AG04450 (cell line): ENCODE measurements at regions not wholly inside any gene's neighbourhood (a gene's known extent, or its start where the extent isn't known, plus 50 kb on each side); places are given as distances from the start of the nearest gene placed in this dataset.

Source experiments
- CTCF ChIA-PET: fragments of 300-600, 350-600 bp; formaldehyde crosslinking; extraction: SDS; loops from one replicate; lab custom pipeline; 2022; ENCODE audit warnings: antibody characterized with exemption, inconsistent platforms; lab: Charles Lee
- POLR2A ChIA-PET: fragments of 350-600 bp; formaldehyde crosslinking; extraction: SDS; loops from one replicate; lab custom pipeline; 2021; ENCODE audit warnings: antibody characterized with exemption, inconsistent platforms; lab: Yijun Ruan, JAX
- DNase-seq: peaks from one replicate; pipeline ENCODE4 v3.0.0-alpha.2; 2011; ENCODE audit warnings: low read depth, low spot score
- H3K27ac ChIP-seq: one replicate; pipeline ENCODE4 v1.5.1; 2012; ENCODE audit warnings: low read depth, low read length, control low read depth
- H3K27me3 ChIP-seq: one replicate; pipeline ENCODE4 v1.6.0; 2012; ENCODE audit warnings: low read length; ENCODE audit not compliant: control insufficient read depth, insufficient read depth
- H3K4me3 ChIP-seq: 2 replicates; pipeline ENCODE4 v1.5.1; 2011; ENCODE audit warnings: mild to moderate bottlenecking, low read depth, low read length, control low read depth
- H3K9me3 ChIP-seq: 2 replicates; pipeline ENCODE4 v1.5.1; 2012; ENCODE audit warnings: low read length; ENCODE audit not compliant: control insufficient read depth, insufficient read depth
- CTCF ChIP-seq: IDR thresholded peaks from 2 replicates; pipeline ENCODE4 v1.5.1; 2011; ENCODE audit warnings: low read depth, low read length, control low read depth, inconsistent platforms

GRCh38 chr10:32155075-32155516 is 98.9 kb upstream of the KIF5B start:
- Histone ChIP-seq H3K27me3 (no peaks in the 10 kb centered on the region), H3K27ac (no peak overlapping the region), H3K4me3 (no peak overlapping the region), H3K9me3 (no peaks in the 10 kb centered on the region)
- POLR2A ChIA-PET: no interaction called here
- DNase-seq: no peak
- CTCF ChIA-PET: interaction anchor here (0.7 kb wide), 1 partner anchor 1565 kb away, joined by 3 read pairs; no protein-coding TSS in a partner anchor
- TF ChIP-seq CTCF: no peak

- no peak for DNase-seq
- H3K27me3 ChIP-seq: no peaks in the 10 kb centered on the region
- no peak for TF ChIP-seq CTCF
- H3K9me3 ChIP-seq: no peaks in the 10 kb centered on the region
- no peak overlapping the region for H3K4me3 ChIP-seq
- CTCF ChIA-PET: no interaction called here
- POLR2A ChIA-PET: no interaction called here
- H3K27ac ChIP-seq: no peak overlapping the region
These were observed 97.7 kb upstream of the KIF5B start for GRCh38 chr10:32153931-32154330.

- no peak for TF ChIP-seq CTCF
- no peaks in the 10 kb centered on the region for H3K9me3 ChIP-seq
- H3K27me3 ChIP-seq: no peaks in the 10 kb centered on the region
- H3K4me3 ChIP-seq: no peak overlapping the region
- no peak overlapping the region for H3K27ac ChIP-seq
- POLR2A ChIA-PET: no interaction called here
- DNase-seq: no peak
- CTCF ChIA-PET: no interaction called here
These were observed 97.0 kb upstream of the KIF5B start for GRCh38 chr10:32153252-32153651.

- H3K9me3 ChIP-seq: no peaks in the 10 kb centered on the region
- ChIA-PET CTCF (interaction anchor here (1.0 kb wide), 1 partner anchor 59 kb away, joined by 3 read pairs; no protein-coding TSS in a partner anchor), POLR2A (no interaction called here)
- H3K27me3 ChIP-seq: no peaks in the 10 kb centered on the region
- TF ChIP-seq CTCF: no peak
- H3K4me3 ChIP-seq: no peak overlapping the region
- no peak for DNase-seq
- H3K27ac ChIP-seq: no peak overlapping the region
These were observed 95.6 kb upstream of the KIF5B start for GRCh38 chr10:32151871-32152270.

- Histone ChIP-seq H3K4me3 (no peak overlapping the region), H3K9me3 (no peaks in the 10 kb centered on the region), H3K27ac (no peak overlapping the region), H3K27me3 (no peaks in the 10 kb centered on the region)
- no peak for DNase-seq
- POLR2A ChIA-PET: interaction anchor here (0.6 kb wide), 1 partner anchor 147 kb away, joined by 4 read pairs; no protein-coding TSS in a partner anchor
- no peak for TF ChIP-seq CTCF
- CTCF ChIA-PET: interaction anchor here (1.0 kb wide), 1 partner anchor 40 kb away, joined by 6 read pairs; no protein-coding TSS in a partner anchor
These were observed 94.4 kb upstream of the KIF5B start for GRCh38 chr10:32150532-32151101.
